Astrocyte (in vitro differentiated cells and primary cell): ENCODE measurements at regions not wholly inside any gene's neighbourhood (a gene's known extent, or its start where the extent isn't known, plus 50 kb on each side); places are given as distances from the start of the nearest gene placed in this dataset.

Experiments
- CTCF ChIP-seq: IDR thresholded peaks from 2 replicates; pipeline ENCODE4 v1.5.1; 2011; ENCODE audit warnings: low read depth, mild to moderate bottlenecking, inconsistent platforms, low read length, moderate library complexity; ENCODE audit not compliant: insufficient read depth
- EZH2 ChIP-seq: IDR thresholded peaks from 2 replicates; pipeline ENCODE4 v1.6.1; 2012; ENCODE audit warnings: mild to moderate bottlenecking, low read length, inconsistent platforms; ENCODE audit not compliant: insufficient read depth

GRCh38 chr12:131222329-131223139 lies 268.8 kb downstream of the ADGRD1 start:
- TF ChIP-seq CTCF (no peak), EZH2 (no peak)
